GM12873 (cell line): ENCODE measurements at regions not wholly inside any gene's neighbourhood (a gene's known extent, or its start where the extent isn't known, plus 50 kb on each side); places are given as distances from the start of the nearest gene placed in this dataset.

Experiments
- TF ChIP-seq, protein P1 (sequence below): IDR thresholded peaks from 2 replicates; pipeline ENCODE4 v1.5.1; 2012; ENCODE audit warnings: low read depth, mild to moderate bottlenecking, moderate library complexity, low read length, control low read depth; ENCODE audit not compliant: insufficient read depth; ENCODE audit errors: missing control alignments

DNA sequence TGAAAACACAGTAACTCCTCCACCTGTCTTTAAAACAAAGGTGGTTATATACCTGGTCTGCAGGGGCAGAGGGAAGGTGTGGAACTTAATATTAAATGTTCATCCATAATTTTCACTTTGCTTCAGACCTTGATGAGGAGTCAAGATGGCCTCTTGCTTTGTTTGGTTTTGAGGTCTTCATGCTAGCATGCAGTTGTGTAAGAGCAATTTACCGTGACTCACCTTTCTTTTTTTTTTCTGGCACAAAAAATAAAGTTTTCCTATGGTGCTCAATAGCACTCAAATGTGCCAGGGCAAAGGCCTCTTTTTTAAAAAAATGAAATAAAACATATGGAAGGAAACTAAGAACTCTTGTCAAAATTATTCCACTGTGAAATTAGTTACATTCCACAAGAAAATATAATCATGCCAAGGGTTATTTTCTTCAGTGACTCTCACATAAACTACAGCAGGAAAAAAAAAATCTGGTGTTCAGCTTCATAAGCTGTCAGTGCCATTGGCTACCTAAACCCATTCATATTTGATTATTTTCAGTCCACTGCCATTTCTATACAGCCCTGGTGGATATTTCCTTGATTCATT lies 128.2 kb downstream of the SLC7A11 start:
- TF ChIP-seq, protein P1, sequence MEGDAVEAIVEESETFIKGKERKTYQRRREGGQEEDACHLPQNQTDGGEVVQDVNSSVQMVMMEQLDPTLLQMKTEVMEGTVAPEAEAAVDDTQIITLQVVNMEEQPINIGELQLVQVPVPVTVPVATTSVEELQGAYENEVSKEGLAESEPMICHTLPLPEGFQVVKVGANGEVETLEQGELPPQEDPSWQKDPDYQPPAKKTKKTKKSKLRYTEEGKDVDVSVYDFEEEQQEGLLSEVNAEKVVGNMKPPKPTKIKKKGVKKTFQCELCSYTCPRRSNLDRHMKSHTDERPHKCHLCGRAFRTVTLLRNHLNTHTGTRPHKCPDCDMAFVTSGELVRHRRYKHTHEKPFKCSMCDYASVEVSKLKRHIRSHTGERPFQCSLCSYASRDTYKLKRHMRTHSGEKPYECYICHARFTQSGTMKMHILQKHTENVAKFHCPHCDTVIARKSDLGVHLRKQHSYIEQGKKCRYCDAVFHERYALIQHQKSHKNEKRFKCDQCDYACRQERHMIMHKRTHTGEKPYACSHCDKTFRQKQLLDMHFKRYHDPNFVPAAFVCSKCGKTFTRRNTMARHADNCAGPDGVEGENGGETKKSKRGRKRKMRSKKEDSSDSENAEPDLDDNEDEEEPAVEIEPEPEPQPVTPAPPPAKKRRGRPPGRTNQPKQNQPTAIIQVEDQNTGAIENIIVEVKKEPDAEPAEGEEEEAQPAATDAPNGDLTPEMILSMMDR: no peak

DNA sequence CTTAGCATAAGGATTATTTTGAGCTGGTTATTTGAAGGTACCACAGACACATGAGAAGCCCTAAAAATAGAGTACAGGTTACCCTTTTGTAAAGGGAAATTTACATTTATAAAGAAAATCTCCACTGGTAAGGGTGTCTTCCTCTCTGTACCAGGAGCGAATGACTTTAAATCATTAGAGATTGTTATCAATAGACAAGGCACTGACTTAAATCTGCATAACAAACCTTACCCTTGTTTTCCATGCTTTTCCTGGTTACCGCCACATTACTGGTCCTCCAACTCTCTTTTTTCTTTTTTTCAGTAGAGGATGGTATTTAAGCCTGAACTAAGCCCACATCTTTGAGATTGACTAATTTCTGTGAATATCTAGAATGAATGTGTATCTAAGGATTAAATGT lies 129.8 kb downstream of the SLC7A11 start:
- TF ChIP-seq, protein P1: no peak

DNA sequence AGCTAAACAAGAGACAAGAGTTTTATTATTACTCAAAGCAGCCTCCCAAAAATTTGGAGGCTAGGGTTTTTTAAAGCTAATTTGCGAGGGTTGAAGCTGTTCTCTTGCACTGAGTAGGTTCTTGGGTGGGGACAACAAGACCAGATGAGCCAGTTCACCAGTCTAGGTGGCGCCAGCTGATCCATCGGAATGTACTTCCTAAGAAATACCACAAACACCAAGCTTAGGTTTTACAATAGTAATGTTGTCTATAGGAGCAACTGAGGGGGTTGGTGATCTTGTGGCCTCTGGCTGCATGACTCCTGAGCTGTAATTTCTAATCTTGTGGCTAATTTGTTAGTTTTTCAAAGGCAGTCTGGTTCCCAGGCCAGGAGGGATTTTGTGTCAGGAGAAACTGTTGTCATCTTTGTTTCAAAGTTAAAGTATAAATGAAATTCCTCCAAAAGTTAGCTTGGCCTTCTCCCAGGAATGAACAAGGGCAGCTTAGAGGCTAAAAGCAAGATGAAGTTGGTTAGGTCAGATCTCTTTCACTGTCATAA lies 130.6 kb downstream of the SLC7A11 start:
- TF ChIP-seq, protein P1: no peak

DNA sequence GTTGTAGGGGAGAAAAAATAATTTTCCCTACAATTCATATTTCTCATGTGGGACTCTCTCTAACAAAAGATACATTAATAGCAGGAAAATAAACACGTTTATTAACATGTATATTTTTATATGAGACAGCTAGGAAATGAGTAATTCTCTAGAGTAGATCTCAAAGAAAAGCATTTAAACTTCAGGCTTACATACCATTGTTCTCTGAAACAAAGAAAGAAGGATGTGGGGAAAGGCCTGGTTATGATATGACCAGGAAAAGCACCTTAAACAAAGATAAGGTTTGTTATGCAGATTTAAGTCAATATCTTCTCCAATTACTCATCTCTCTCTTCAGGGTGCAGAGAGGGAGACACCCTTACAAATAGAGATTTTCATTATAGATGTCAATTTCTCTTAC lies 131.3 kb downstream of the SLC7A11 start:
- TF ChIP-seq, protein P1: no peak

- TF ChIP-seq, protein P1: no peak
These were observed 135.1 kb downstream of the SLC7A11 start for GRCh38 chr4:138107023-138107422.

- TF ChIP-seq, protein P1: no peak
These were observed 136.8 kb downstream of the SLC7A11 start for GRCh38 chr4:138105331-138105730.

DNA sequence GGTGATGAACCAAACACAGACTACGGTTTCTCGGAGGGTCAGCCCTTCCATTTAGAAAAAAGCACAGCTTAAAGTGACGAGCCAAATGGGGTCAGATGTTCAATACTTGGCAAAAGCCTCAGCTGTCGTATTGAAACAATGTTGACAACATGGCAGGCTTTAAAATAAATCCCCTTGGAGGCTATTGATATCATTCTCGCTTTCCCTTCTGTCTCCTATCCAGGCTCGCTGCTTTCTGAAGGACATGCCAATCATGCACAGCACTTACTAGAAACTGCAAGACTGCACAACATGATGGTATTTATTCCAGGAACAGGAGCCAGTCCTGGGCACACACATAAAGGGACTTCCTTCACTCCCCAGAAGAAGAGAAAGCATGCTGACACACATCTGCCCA lies 137.9 kb downstream of the SLC7A11 start:
- TF ChIP-seq, protein P1: no peak
